ENCODE measurements at regions not wholly inside any gene's neighbourhood (a gene's known extent, or its start where the extent isn't known, plus 50 kb on each side); places are given as distances from the start of the nearest gene placed in this dataset.

GRCh38 chr14:76955575-76956315 lies 72.8 kb downstream of the IRF2BPL start:
- peak; percentile 24 for ATAC-seq
- no peak overlapping the region for H2AFZ ChIP-seq
- peak overlapping the region; percentile 42 for H3K4me3 ChIP-seq

More at GRCh38 chr14:76955575-76956315, 72.8 kb downstream of the IRF2BPL start:
- no peaks in the 10 kb centered on the region for H3K36me3 ChIP-seq (ENCODE audit: insufficient read depth)
- H3K27me3 ChIP-seq (ENCODE audit: insufficient read depth), result no peaks in the 10 kb centered on the region
- no peaks in the 10 kb centered on the region for H3K9me2 ChIP-seq (ENCODE audit: insufficient read depth)
- H3K4me1 Mint-ChIP-seq, result peaks cover 61% of the 10 kb centered on the region
- H3F3A ChIP-seq (replicated peaks; ENCODE audit: low read depth), result peaks cover 38% of the 10 kb centered on the region
- peak overlapping the region; percentile 56 for H3K4me3 Mint-ChIP-seq
- peak; percentile 55 for DNase-seq (ENCODE audit: low spot score)
- TF ChIP-seq ETS1 (IDR thresholded peaks at IDR 0.05) (0 out of 2 replicates have a peak, but pooled peaks have one; percentile 27), REST (IDR thresholded peaks at IDR 0.05; ENCODE audit: unreplicated experiment) (no peak), POLR2AphosphoS5 (IDR thresholded peaks at IDR 0.05; ENCODE audit: low read depth) (no peak), JUNB (IDR thresholded peaks at IDR 0.05; ENCODE audit: unreplicated experiment) (no peak), ZNF462 (CRISPR knock-in tag; IDR thresholded peaks at IDR 0.05) (no peak), CTCF (conservative IDR thresholded peaks at IDR 0.05; ENCODE audit: low read depth in 2 of 2) (peak in 1 of 2 experiments; percentile 13; a peak in 1 of 4 replicates), STAT1 (IDR thresholded peaks at IDR 0.05; ENCODE audit: unreplicated experiment) (no peak), ZNF114 (CRISPR knock-in tag; IDR thresholded peaks at IDR 0.05) (no peak), EZH2 (IDR thresholded peaks at IDR 0.05; ENCODE audit: low read depth, unreplicated experiment) (no peak)
- peaks cover 16% of the 10 kb centered on the region for H3K27me3 Mint-ChIP-seq (ENCODE audit: insufficient read depth, low read depth, poor library complexity)
- no peaks in the 10 kb centered on the region; the same call in 2 of the 3 replicates for H3K9me3 Mint-ChIP-seq
- no peaks in the 10 kb centered on the region for H4K20me1 ChIP-seq (replicated peaks; ENCODE audit: insufficient read depth)
- no peaks in the 10 kb centered on the region; the same call in 2 of the 3 replicates for H3K36me3 Mint-ChIP-seq (ENCODE audit: low read depth)
- H3K27ac Mint-ChIP-seq, result peak overlapping the region; percentile 98
- H3K4me1 ChIP-seq (ENCODE audit: insufficient read depth), result peaks cover 55% of the 10 kb centered on the region
- peak overlapping the region; percentile 98 for H3K27ac ChIP-seq (ENCODE audit: low read depth)
- peak overlapping the region; percentile 71 for H3K4me2 ChIP-seq
- no peaks in the 10 kb centered on the region for H3K79me2 ChIP-seq (replicated peaks; ENCODE audit: insufficient read depth)
